GM12878 (cell line): ENCODE measurements at regions not wholly inside any gene's neighbourhood (a gene's known extent, or its start where the extent isn't known, plus 50 kb on each side); places are given as distances from the start of the nearest gene placed in this dataset.
A peak's percentile ranks its signal among the peaks of the same experiment; 100 is the strongest.

Experiments
- BCLAF1 ChIP-seq: fragments of 450-650 bp; IDR thresholded peaks from 2 replicates; pipeline ENCODE4 v1.6.1; 2017; ENCODE audit warnings: antibody characterized with exemption, mild to moderate bottlenecking, moderate library complexity
- BMI1 ChIP-seq: fragments of 450-650 bp; IDR thresholded peaks from 2 replicates; pipeline ENCODE4 v1.6.1; 2016; ENCODE audit warnings: mild to moderate bottlenecking, moderate library complexity, borderline replicate concordance
- EP300 ChIP-seq, 2 experiments: fragments of 150-350 bp in 1 of 2; IDR thresholded peaks; 2 replicates each; pipeline ENCODE4 v1.6.1; 2011 to 2012; ENCODE audit warnings: low read depth in 2 of 2, low read length in 2 of 2, borderline replicate concordance in 1 of 2, improper control_type of control experiment in 1 of 2, inconsistent platforms in 1 of 2; ENCODE audit not compliant: control insufficient read depth in 1 of 2
- ETV6 ChIP-seq, 2 experiments: fragments of 450-650 bp in 1 of 2; IDR thresholded peaks in 1 of 2; conservative IDR thresholded peaks in 1 of 2; 2 replicates each; pipeline ENCODE4 v1.6.1; 2014; ENCODE audit warnings: antibody characterized with exemption in 1 of 2, borderline replicate concordance in 1 of 2, low read depth in 1 of 2, mild to moderate bottlenecking in 1 of 2, moderate library complexity in 1 of 2
- FOS ChIP-seq: IDR thresholded peaks from 3 replicates; pipeline ENCODE4 v1.6.1; 2011; ENCODE audit warnings: borderline replicate concordance; ENCODE audit not compliant: insufficient read length; ENCODE audit errors: extremely low read depth
- FOXM1 ChIP-seq: IDR thresholded peaks from 2 replicates; pipeline ENCODE4 v1.6.1; 2012; ENCODE audit warnings: low read depth, mild to moderate bottlenecking, inconsistent platforms, low read length, moderate library complexity
- HDAC2 ChIP-seq: fragments of 200-600 bp; sonication (generic); IDR thresholded peaks from 2 replicates; pipeline ENCODE4 v1.6.1; 2017
- KAT2A ChIP-seq: conservative IDR thresholded peaks from 2 replicates; pipeline ENCODE4 v1.6.1; 2011; ENCODE audit warnings: low read depth, low read length; ENCODE audit not compliant: control insufficient read depth
- LARP7 ChIP-seq: fragments of 450-650 bp; IDR thresholded peaks from 2 replicates; pipeline ENCODE4 v1.6.1; 2017; ENCODE audit warnings: mild to moderate bottlenecking
- NBN ChIP-seq: fragments of 450-650 bp; IDR thresholded peaks from 2 replicates; pipeline ENCODE4 v1.6.1; 2016
- NFYA ChIP-seq: IDR thresholded peaks from 2 replicates; pipeline ENCODE4 v1.6.1; 2011; ENCODE audit warnings: low read depth, mild to moderate bottlenecking, low read length, improper control_type of control experiment, borderline replicate concordance
- NR2C2 ChIP-seq: IDR thresholded peaks from 2 replicates; pipeline ENCODE4 v1.6.1; 2011; ENCODE audit warnings: borderline replicate concordance, low read depth; ENCODE audit not compliant: control insufficient read depth, insufficient read length
- PKNOX1 ChIP-seq: fragments of 450-650 bp; IDR thresholded peaks from 2 replicates; pipeline ENCODE4 v1.6.1; 2016; ENCODE audit warnings: mild to moderate bottlenecking
- RFX5 ChIP-seq: IDR thresholded peaks from 2 replicates; pipeline ENCODE4 v1.6.1; 2011; ENCODE audit warnings: low read depth, low read length, improper control_type of control experiment
- STAT3 ChIP-seq: IDR thresholded peaks from 2 replicates; pipeline ENCODE4 v1.6.1; 2011; ENCODE audit warnings: low read depth, low read length, improper control_type of control experiment
- TARDBP ChIP-seq: IDR thresholded peaks from 2 replicates; pipeline ENCODE4 v1.6.1; 2016; ENCODE audit warnings: borderline replicate concordance
- YBX1 ChIP-seq: fragments of 450-650 bp; IDR thresholded peaks from 2 replicates; pipeline ENCODE4 v1.6.1; 2016; ENCODE audit warnings: antibody characterized with exemption
- ZBTB33 ChIP-seq: fragments of 450-650 bp; IDR thresholded peaks from 2 replicates; pipeline ENCODE4 v1.6.1; 2017; ENCODE audit warnings: mild to moderate bottlenecking
- ZBTB40 ChIP-seq: fragments of 450-650 bp; IDR thresholded peaks from 2 replicates; pipeline ENCODE4 v1.6.1; 2016; ENCODE audit warnings: mild to moderate bottlenecking, moderate library complexity, borderline replicate concordance
- ZNF217 ChIP-seq: fragments of 450-650 bp; IDR thresholded peaks from 2 replicates; pipeline ENCODE4 v1.6.1; 2017; ENCODE audit warnings: antibody characterized with exemption, mild to moderate bottlenecking

GRCh38 chr3:31247850-31248562 is 284.7 kb upstream of the STT3B start (continued):
- TF ChIP-seq BMI1 (0 out of 2 replicates have a peak, but pooled peaks have one; percentile 14), YBX1 (no peak), STAT3 (0 out of 2 replicates have a peak, but pooled peaks have one; percentile 37), FOXM1 (peak; percentile 84), NR2C2 (no peak), ZBTB33 (no peak), LARP7 (peak; percentile 54; the same call in 1 of the 2 replicates), RFX5 (no peak), FOS (no peak), ETV6 (conservative IDR thresholded peaks at IDR 0.05 in 1 of 2, IDR thresholded peaks at IDR 0.05 in 1 of 2; ENCODE audit: borderline replicate concordance in 1 of 2, low read depth in 1 of 2) (peak in 1 of 2 experiments; percentile 66; a peak in 1 of 4 replicates), PKNOX1 (no peak), EP300 (IDR thresholded peaks at IDR 0.05; ENCODE audit: borderline replicate concordance in 1 of 2, control insufficient read depth in 1 of 2, low read depth in 2 of 2, low read length in 2 of 2) (peak in 1 of 2 experiments; percentile 74; a peak in 1 of 4 replicates), ZNF217 (no peak), NBN (no peak; the same call in 1 of the 2 replicates), BCLAF1 (no peak), NFYA (no peak), HDAC2 (no peak), KAT2A (no peak), ZBTB40 (no peak), TARDBP (no peak)
